SU-DHL-6 (cell line): ENCODE measurements at regions not wholly inside any gene's neighbourhood (a gene's known extent, or its start where the extent isn't known, plus 50 kb on each side); places are given as distances from the start of the nearest gene placed in this dataset.

Experiments used
- EZH2phosphoT487 ChIP-seq: fragments of 200-600 bp; sonication (generic), shearing (Covaris generic); conservative IDR thresholded peaks from 2 replicates; pipeline ENCODE4 v1.6.1; 2018; ENCODE audit warnings: mild to moderate bottlenecking, antibody characterized with exemption, low read length, moderate library complexity, mixed read lengths
- TF ChIP-seq, protein P1 (sequence below): fragments of 200-600 bp; sonication (generic); IDR thresholded peaks from one replicate; pipeline ENCODE4 v1.5.1; 2017; ENCODE audit warnings: antibody characterized with exemption, mild to moderate bottlenecking, low read length, moderate library complexity; ENCODE audit not compliant: insufficient read depth, poor library complexity, severe bottlenecking

- TF ChIP-seq, protein P1, sequence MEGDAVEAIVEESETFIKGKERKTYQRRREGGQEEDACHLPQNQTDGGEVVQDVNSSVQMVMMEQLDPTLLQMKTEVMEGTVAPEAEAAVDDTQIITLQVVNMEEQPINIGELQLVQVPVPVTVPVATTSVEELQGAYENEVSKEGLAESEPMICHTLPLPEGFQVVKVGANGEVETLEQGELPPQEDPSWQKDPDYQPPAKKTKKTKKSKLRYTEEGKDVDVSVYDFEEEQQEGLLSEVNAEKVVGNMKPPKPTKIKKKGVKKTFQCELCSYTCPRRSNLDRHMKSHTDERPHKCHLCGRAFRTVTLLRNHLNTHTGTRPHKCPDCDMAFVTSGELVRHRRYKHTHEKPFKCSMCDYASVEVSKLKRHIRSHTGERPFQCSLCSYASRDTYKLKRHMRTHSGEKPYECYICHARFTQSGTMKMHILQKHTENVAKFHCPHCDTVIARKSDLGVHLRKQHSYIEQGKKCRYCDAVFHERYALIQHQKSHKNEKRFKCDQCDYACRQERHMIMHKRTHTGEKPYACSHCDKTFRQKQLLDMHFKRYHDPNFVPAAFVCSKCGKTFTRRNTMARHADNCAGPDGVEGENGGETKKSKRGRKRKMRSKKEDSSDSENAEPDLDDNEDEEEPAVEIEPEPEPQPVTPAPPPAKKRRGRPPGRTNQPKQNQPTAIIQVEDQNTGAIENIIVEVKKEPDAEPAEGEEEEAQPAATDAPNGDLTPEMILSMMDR, result no peak
- no peak for TF ChIP-seq EZH2phosphoT487
These were observed 352.4 kb upstream of the FAT3 start for GRCh38 chr11:91872243-91872642.
